HG03108 (cell line): ENCODE measurements at regions not wholly inside any gene's neighbourhood (a gene's known extent, or its start where the extent isn't known, plus 50 kb on each side); places are given as distances from the start of the nearest gene placed in this dataset.

Experiments used
- ATAC-seq: cut with Tn5 transposase; IDR thresholded peaks from one replicate; pipeline ENCODE4 v1.9.1; 2021; ENCODE audit warnings: moderate library complexity; ENCODE audit not compliant: unreplicated experiment

- ATAC-seq = no peak
These were observed 254.3 kb upstream of the TNRC6C start for GRCh38 chr17:77704048-77704815.

- no peak for ATAC-seq
These were observed 251.6 kb upstream of the TNRC6C start for GRCh38 chr17:77706938-77707337.

- ATAC-seq = no peak
These were observed 251.0 kb upstream of the TNRC6C start for GRCh38 chr17:77707546-77707945.

- no peak for ATAC-seq
These were observed 250.5 kb upstream of the TNRC6C start for GRCh38 chr17:77708049-77708448.

GRCh38 chr17:77708936-77709335 is 249.6 kb upstream of the TNRC6C start:
- no peak for ATAC-seq

- ATAC-seq = no peak
These were observed 248.9 kb upstream of the TNRC6C start for GRCh38 chr17:77709594-77709993.

GRCh38 chr17:77712578-77712977 is 245.9 kb upstream of the TNRC6C start:
- no peak for ATAC-seq

- no peak for ATAC-seq
These were observed 242.1 kb upstream of the TNRC6C start for GRCh38 chr17:77716289-77716926.

- ATAC-seq = no peak
These were observed 240.4 kb upstream of the TNRC6C start for GRCh38 chr17:77717941-77718668.

- no peak for ATAC-seq
These were observed 239.9 kb upstream of the TNRC6C start for GRCh38 chr17:77718669-77718961.

GRCh38 chr17:77719806-77720205 is 238.7 kb upstream of the TNRC6C start:
- ATAC-seq = no peak

GRCh38 chr17:77720946-77721845 is 237.3 kb upstream of the TNRC6C start:
- ATAC-seq = no peak

- ATAC-seq = no peak
These were observed 236.7 kb upstream of the TNRC6C start for GRCh38 chr17:77721846-77722160.

- no peak for ATAC-seq
These were observed 236.1 kb upstream of the TNRC6C start for GRCh38 chr17:77722366-77722765.

GRCh38 chr17:77723071-77723908 is 235.2 kb upstream of the TNRC6C start:
- ATAC-seq = no peak

- no peak for ATAC-seq
These were observed 234.3 kb upstream of the TNRC6C start for GRCh38 chr17:77723909-77724875.

- ATAC-seq = no peak
These were observed 233.5 kb upstream of the TNRC6C start for GRCh38 chr17:77724876-77725615.

- no peak for ATAC-seq
These were observed 232.7 kb upstream of the TNRC6C start for GRCh38 chr17:77725846-77726245.
